Endothelial cell of umbilical vein (primary cell): ENCODE measurements at regions not wholly inside any gene's neighbourhood (a gene's known extent, or its start where the extent isn't known, plus 50 kb on each side); places are given as distances from the start of the nearest gene placed in this dataset.

Experiments
- BruUV-seq: library from RNA; stranded (reverse); fragments of 400-500 nt; replicated peaks from 2 replicates; lab custom pipeline; 2021; lab: Mats Ljungman, UMichigan
- CTCF ChIA-PET: fragments of 300-600, 350-600 bp; sonication (Branson Sonifier 250); formaldehyde crosslinking; loops from one replicate; lab custom pipeline; 2021; ENCODE audit warnings: antibody characterized with exemption, inconsistent platforms; lab: Charles Lee
- POLR2A ChIA-PET: fragments of 300-600, 350-600 bp; sonication (Branson Sonifier 250); formaldehyde crosslinking; loops from one replicate; lab custom pipeline; 2021; ENCODE audit warnings: antibody characterized with exemption, inconsistent platforms; lab: Charles Lee
- DNase-seq: peaks from one replicate; pipeline ENCODE4 v3.0.0-alpha.2; 2011; ENCODE audit warnings: low read depth, low spot score
- FAIRE-seq: peaks from 2 replicates; lab custom pipeline; 2011; peaks lifted over from hg19 to GRCh38; lab: Jason Lieb, UNC
- H2AFZ ChIP-seq: 2 replicates; pipeline ENCODE4 v1.6.0; 2012; ENCODE audit warnings: low read depth, low read length, control low read depth, inconsistent platforms
- H3K27ac ChIP-seq: 2 replicates; pipeline ENCODE4 v1.5.1; 2011; ENCODE audit warnings: low read depth, mild to moderate bottlenecking, control low read depth, low read length, moderate library complexity; ENCODE audit not compliant: insufficient read depth
- H3K27me3 ChIP-seq, 2 experiments: 2 replicates each; pipeline versions ENCODE4 v1.6.0 to v1.6.1; 2011; ENCODE audit warnings: low read length in 2 of 2, mixed read lengths in 1 of 2; ENCODE audit not compliant: control insufficient read depth in 2 of 2, insufficient read depth in 2 of 2
- H3K36me3 ChIP-seq, 2 experiments: 2 replicates in 1 of 2; 3 replicates in 1 of 2; pipeline ENCODE4 v1.5.1; 2011; ENCODE audit warnings: low read length in 2 of 2, mild to moderate bottlenecking in 1 of 2, moderate library complexity in 1 of 2; ENCODE audit not compliant: control insufficient read depth in 2 of 2, insufficient read depth in 2 of 2; ENCODE audit errors: extremely low read depth in 1 of 2
- H3K4me1 ChIP-seq: 3 replicates; pipeline ENCODE4 v1.5.1; 2011; ENCODE audit warnings: mild to moderate bottlenecking, low read length; ENCODE audit not compliant: control insufficient read depth, insufficient read depth; ENCODE audit errors: extremely low read depth
- H3K4me2 ChIP-seq: 2 replicates; pipeline ENCODE4 v1.6.1; 2011; ENCODE audit warnings: low read length, control low read depth, mixed read lengths; ENCODE audit not compliant: insufficient read depth
- H3K4me3 ChIP-seq, 3 experiments: fragments of 200-600 bp in 1 of 3; sonication (generic), shearing (Covaris generic) in 1 of 3; replicated peaks in 1 of 3; 2 replicates each; pipeline ENCODE4 v1.5.1; 2011 to 2016; ENCODE audit warnings: control low read depth in 3 of 3, low read length in 3 of 3, mild to moderate bottlenecking in 2 of 3, inconsistent platforms in 1 of 3, low read depth in 1 of 3, moderate library complexity in 1 of 3; ENCODE audit not compliant: insufficient read depth in 1 of 3
- H3K79me2 ChIP-seq: 2 replicates; pipeline ENCODE4 v1.6.0; 2012; ENCODE audit warnings: low read length, inconsistent platforms; ENCODE audit not compliant: control insufficient read depth, insufficient read depth
- H3K9ac ChIP-seq: replicated peaks from 2 replicates; pipeline ENCODE3; 2011; ENCODE audit warnings: low read length, control low read depth; ENCODE audit not compliant: insufficient read depth; ENCODE audit errors: extremely low read depth
- H3K9me1 ChIP-seq: replicated peaks from 3 replicates; pipeline ENCODE4 v1.6.0; 2011; ENCODE audit warnings: mild to moderate bottlenecking, low read length; ENCODE audit not compliant: control insufficient read depth, insufficient read depth; ENCODE audit errors: extremely low read depth
- H3K9me3 ChIP-seq: replicated peaks from 2 replicates; pipeline ENCODE4 v1.5.1; 2012; ENCODE audit warnings: low read length, inconsistent platforms; ENCODE audit not compliant: control insufficient read depth, insufficient read depth
- H4K20me1 ChIP-seq: replicated peaks from 2 replicates; pipeline ENCODE3; 2011; ENCODE audit warnings: mild to moderate bottlenecking, low read length; ENCODE audit not compliant: control insufficient read depth, insufficient read depth; ENCODE audit errors: extremely low read depth
- EZH2 ChIP-seq: IDR thresholded peaks from 2 replicates; pipeline ENCODE4 v1.6.1; 2012; ENCODE audit warnings: borderline replicate concordance, low read depth, mild to moderate bottlenecking, moderate library complexity, low read length, inconsistent platforms; ENCODE audit not compliant: severe bottlenecking
- FOS ChIP-seq: IDR thresholded peaks from 2 replicates; pipeline ENCODE4 v1.6.1; 2011; ENCODE audit warnings: mild to moderate bottlenecking, low read length, moderate library complexity, borderline replicate concordance; ENCODE audit not compliant: insufficient read depth
- GATA2 ChIP-seq: IDR thresholded peaks from 2 replicates; pipeline ENCODE4 v1.7.0; 2011; ENCODE audit warnings: low read depth, mild to moderate bottlenecking, moderate library complexity, mixed read lengths, low read length; ENCODE audit not compliant: insufficient read length, insufficient read depth
- JUN ChIP-seq: IDR thresholded peaks from 2 replicates; pipeline ENCODE4 v1.6.1; 2011; ENCODE audit warnings: borderline replicate concordance, low read depth; ENCODE audit not compliant: insufficient read length, insufficient read depth
- MYC ChIP-seq: IDR thresholded peaks from one replicate; pipeline ENCODE4 v1.6.1; 2011; ENCODE audit warnings: mild to moderate bottlenecking, low read depth, low read length
- POLR2A ChIP-seq: IDR thresholded peaks from 2 replicates; pipeline ENCODE4 v1.6.1; 2012; ENCODE audit warnings: low read depth, mild to moderate bottlenecking, control low read depth, low read length
- POLR2AphosphoS5 ChIP-seq: IDR thresholded peaks from 2 replicates; pipeline ENCODE4 v1.6.1; 2012; ENCODE audit warnings: low read depth, mild to moderate bottlenecking, control low read depth, low read length, moderate library complexity; ENCODE audit not compliant: insufficient read depth
- dilution Hi-C: fragments of 300-500 bp; cut with MboI; formaldehyde crosslinking; loops from one replicate; pipeline ENCODE4 v1.15.0; 2019; ENCODE audit warnings: low sequenced_read_pairs; ENCODE audit not compliant: extremely low pct_ligation_motif_present
- intact Hi-C: fragments of 100-400 bp; cut with micrococcal nuclease; formaldehyde crosslinking; loops from one replicate; pipeline ENCODE4 v1.10.0; 2022
- TF ChIP-seq, protein P1 (sequence below): IDR thresholded peaks from 2 replicates; pipeline ENCODE4 v1.6.1; 2011; ENCODE audit not compliant: insufficient read depth, insufficient read length
- TF ChIP-seq, protein P2 (sequence below), 2 donors: IDR thresholded peaks; 1 replicate in 1 of 2; 2 replicates in 1 of 2; pipeline ENCODE4 v1.5.1; 2011; ENCODE audit warnings: low read length in 2 of 2, mild to moderate bottlenecking in 2 of 2, moderate library complexity in 2 of 2, control low read depth in 1 of 2, inconsistent platforms in 1 of 2, low read depth in 1 of 2; ENCODE audit not compliant: insufficient read depth in 1 of 2; ENCODE audit errors: extremely low read depth in 1 of 2

- FAIRE-seq, result no peak
- Histone ChIP-seq H3K4me1 (no peaks in the 10 kb centered on the region), H3K4me2 (no peak overlapping the region), H3K9ac (no peak overlapping the region), H3K9me1 (no peaks in the 10 kb centered on the region), H3K36me3 (no peaks in the 10 kb centered on the region), H4K20me1 (no peaks in the 10 kb centered on the region), H3K27me3 (no peaks in the 10 kb centered on the region), H3K4me3 (no peak overlapping the region), H3K27ac (no peak overlapping the region), H2AFZ (peak overlapping the region; percentile 51), H3K9me3 (no peaks in the 10 kb centered on the region), H3K79me2 (no peaks in the 10 kb centered on the region)
- no TSS peak for BruUV-seq
- POLR2A ChIA-PET, result no interaction called here
- CTCF ChIA-PET, result interaction anchor here (0.7 to 1.2 kb wide), 3 partner anchors 9 to 10 kb away, joined by 3 read pairs; no protein-coding TSS in a partner anchor
- dilution Hi-C loops, result no loop called here
- peak; percentile 65 for DNase-seq
- intact Hi-C loops, result loop anchor here (10.0 kb wide), 1 partner anchor 236 kb away; no protein-coding TSS in a partner anchor
- TF ChIP-seq MYC (no peak), FOS (no peak), GATA2 (no peak), EZH2 (no peak), JUN (no peak), POLR2A (no peak), POLR2AphosphoS5 (no peak)
- TF ChIP-seq, protein P1, sequence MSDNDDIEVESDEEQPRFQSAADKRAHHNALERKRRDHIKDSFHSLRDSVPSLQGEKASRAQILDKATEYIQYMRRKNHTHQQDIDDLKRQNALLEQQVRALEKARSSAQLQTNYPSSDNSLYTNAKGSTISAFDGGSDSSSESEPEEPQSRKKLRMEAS, result no peak
- TF ChIP-seq, protein P2, sequence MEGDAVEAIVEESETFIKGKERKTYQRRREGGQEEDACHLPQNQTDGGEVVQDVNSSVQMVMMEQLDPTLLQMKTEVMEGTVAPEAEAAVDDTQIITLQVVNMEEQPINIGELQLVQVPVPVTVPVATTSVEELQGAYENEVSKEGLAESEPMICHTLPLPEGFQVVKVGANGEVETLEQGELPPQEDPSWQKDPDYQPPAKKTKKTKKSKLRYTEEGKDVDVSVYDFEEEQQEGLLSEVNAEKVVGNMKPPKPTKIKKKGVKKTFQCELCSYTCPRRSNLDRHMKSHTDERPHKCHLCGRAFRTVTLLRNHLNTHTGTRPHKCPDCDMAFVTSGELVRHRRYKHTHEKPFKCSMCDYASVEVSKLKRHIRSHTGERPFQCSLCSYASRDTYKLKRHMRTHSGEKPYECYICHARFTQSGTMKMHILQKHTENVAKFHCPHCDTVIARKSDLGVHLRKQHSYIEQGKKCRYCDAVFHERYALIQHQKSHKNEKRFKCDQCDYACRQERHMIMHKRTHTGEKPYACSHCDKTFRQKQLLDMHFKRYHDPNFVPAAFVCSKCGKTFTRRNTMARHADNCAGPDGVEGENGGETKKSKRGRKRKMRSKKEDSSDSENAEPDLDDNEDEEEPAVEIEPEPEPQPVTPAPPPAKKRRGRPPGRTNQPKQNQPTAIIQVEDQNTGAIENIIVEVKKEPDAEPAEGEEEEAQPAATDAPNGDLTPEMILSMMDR (IDR thresholded peaks at IDR 0.05; ENCODE audit: extremely low read depth in 1 of 2, insufficient read depth in 1 of 2, low read depth in 1 of 2, low read length in 2 of 2), result no peak
Observed at GRCh38 chr1:189438808-189439207, 1038.9 kb downstream of the BRINP3 start.
